ENCODE measurements at regions not wholly inside any gene's neighbourhood (a gene's known extent, or its start where the extent isn't known, plus 50 kb on each side); places are given as distances from the start of the nearest gene placed in this dataset.

DNA sequence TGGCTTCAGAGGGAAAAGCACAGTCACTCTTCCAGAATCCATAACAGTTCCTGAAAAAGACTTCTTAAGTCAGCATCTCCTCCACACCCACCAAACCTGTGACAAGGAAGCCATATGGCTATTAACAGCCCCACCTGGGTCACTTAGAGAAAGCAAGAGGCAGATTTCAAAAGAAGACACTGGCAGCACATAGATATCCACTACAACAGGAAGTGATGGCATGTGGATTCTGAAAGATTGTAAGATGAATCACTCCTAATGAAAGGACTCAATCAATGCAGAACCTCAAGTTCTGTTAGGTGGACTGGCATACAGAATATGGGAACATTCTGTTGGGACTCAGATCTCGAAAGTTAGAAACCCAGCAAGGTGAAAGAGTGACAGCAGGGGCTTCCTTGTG is 365.9 kb downstream of the TGFB2 start:
- H3K79me2 ChIP-seq (ENCODE audit: low read length) = no peaks in the 10 kb centered on the region
- TF ChIP-seq, protein P1, sequence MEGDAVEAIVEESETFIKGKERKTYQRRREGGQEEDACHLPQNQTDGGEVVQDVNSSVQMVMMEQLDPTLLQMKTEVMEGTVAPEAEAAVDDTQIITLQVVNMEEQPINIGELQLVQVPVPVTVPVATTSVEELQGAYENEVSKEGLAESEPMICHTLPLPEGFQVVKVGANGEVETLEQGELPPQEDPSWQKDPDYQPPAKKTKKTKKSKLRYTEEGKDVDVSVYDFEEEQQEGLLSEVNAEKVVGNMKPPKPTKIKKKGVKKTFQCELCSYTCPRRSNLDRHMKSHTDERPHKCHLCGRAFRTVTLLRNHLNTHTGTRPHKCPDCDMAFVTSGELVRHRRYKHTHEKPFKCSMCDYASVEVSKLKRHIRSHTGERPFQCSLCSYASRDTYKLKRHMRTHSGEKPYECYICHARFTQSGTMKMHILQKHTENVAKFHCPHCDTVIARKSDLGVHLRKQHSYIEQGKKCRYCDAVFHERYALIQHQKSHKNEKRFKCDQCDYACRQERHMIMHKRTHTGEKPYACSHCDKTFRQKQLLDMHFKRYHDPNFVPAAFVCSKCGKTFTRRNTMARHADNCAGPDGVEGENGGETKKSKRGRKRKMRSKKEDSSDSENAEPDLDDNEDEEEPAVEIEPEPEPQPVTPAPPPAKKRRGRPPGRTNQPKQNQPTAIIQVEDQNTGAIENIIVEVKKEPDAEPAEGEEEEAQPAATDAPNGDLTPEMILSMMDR (conservative IDR thresholded peaks at IDR 0.05; ENCODE audit: low read depth, low read length) = no peak
- TF ChIP-seq EZH2 (IDR thresholded peaks at IDR 0.05; ENCODE audit: low read length, unreplicated experiment) = no peak
- TF ChIP-seq EZH2phosphoT487 (IDR thresholded peaks at IDR 0.05; ENCODE audit: borderline replicate concordance, low read length) = no peak
- H3K4me2 ChIP-seq (ENCODE audit: low read length) = no peak overlapping the region
- H3K36me3 ChIP-seq (ENCODE audit: low read depth, low read length) = no peaks in the 10 kb centered on the region
- DNase-seq = peak; percentile 61
- ATAC-seq = no peak
- H3K27me3 ChIP-seq (ENCODE audit: low read length) = no peaks in the 10 kb centered on the region
- CTCF ChIA-PET = no interaction called here
- H3K4me1 ChIP-seq (ENCODE audit: insufficient read depth, low read length) = peaks cover 29% of the 10 kb centered on the region
- H3F3A ChIP-seq (ENCODE audit: low read length, unreplicated experiment) = peaks cover 7% of the 10 kb centered on the region
- no peak overlapping the region for H3K9ac ChIP-seq (ENCODE audit: low read length)
- H3K9me2 ChIP-seq (replicated peaks; ENCODE audit: low read length) = no peaks in the 10 kb centered on the region
- no peak overlapping the region for H2AFZ ChIP-seq (ENCODE audit: low read length)
- H3K9me3 ChIP-seq (ENCODE audit: low read length) = no peaks in the 10 kb centered on the region
- no peaks in the 10 kb centered on the region for H4K20me1 ChIP-seq (ENCODE audit: low read length)
- no peak overlapping the region for H3K27ac ChIP-seq (ENCODE audit: low read length)
- no TSS peak for BruUV-seq (replicated peaks)
- POLR2A ChIA-PET (ENCODE audit: unreplicated experiment) = no interaction called here
- intact Hi-C loops (cut with micrococcal nuclease) = no loop called here
- no peak overlapping the region for H3K4me3 ChIP-seq (ENCODE audit: low read length)

GRCh38 chr1:218711884-218712674 is 366.9 kb downstream of the TGFB2 start:
- DNase-seq (peak; percentile 87), ATAC-seq (peak; percentile 78)
- Histone ChIP-seq H3K4me1 (ENCODE audit: insufficient read depth, low read length) (peaks cover 19% of the 10 kb centered on the region), H3K4me2 (ENCODE audit: low read length) (no peak overlapping the region), H3K9me2 (replicated peaks; ENCODE audit: low read length) (no peaks in the 10 kb centered on the region), H3K27ac (ENCODE audit: low read length) (peak overlapping the region; percentile 17), H3K4me3 (ENCODE audit: low read length) (no peak overlapping the region), H4K20me1 (ENCODE audit: low read length) (no peaks in the 10 kb centered on the region), H3K79me2 (ENCODE audit: low read length) (no peaks in the 10 kb centered on the region), H3K36me3 (ENCODE audit: low read depth, low read length) (no peaks in the 10 kb centered on the region), H3K27me3 (ENCODE audit: low read length) (no peaks in the 10 kb centered on the region), H2AFZ (ENCODE audit: low read length) (peak overlapping the region; percentile 9; the same call in 1 of the 2 replicates), H3K9me3 (ENCODE audit: low read length) (no peaks in the 10 kb centered on the region), H3K9ac (ENCODE audit: low read length) (no peak overlapping the region), H3F3A (ENCODE audit: low read length, unreplicated experiment) (no peaks in the 10 kb centered on the region)
- BruUV-seq (replicated peaks) = TSS peak; percentile 82
- ChIA-PET POLR2A (ENCODE audit: unreplicated experiment) (interaction anchor here (0.6 kb wide), 1 partner anchor 12 kb away, joined by 6 read pairs; no protein-coding TSS in a partner anchor), CTCF (interaction anchor here (0.7 kb wide), 1 partner anchor 111 kb away, joined by 12 read pairs; no protein-coding TSS in a partner anchor)
- TF ChIP-seq, protein P1 (conservative IDR thresholded peaks at IDR 0.05; ENCODE audit: low read depth, low read length) = no peak
- TF ChIP-seq EZH2 (IDR thresholded peaks at IDR 0.05; ENCODE audit: low read length, unreplicated experiment) = no peak
- no peak for TF ChIP-seq EZH2phosphoT487 (IDR thresholded peaks at IDR 0.05; ENCODE audit: borderline replicate concordance, low read length)
- intact Hi-C loops (cut with micrococcal nuclease) = no loop called here

DNA sequence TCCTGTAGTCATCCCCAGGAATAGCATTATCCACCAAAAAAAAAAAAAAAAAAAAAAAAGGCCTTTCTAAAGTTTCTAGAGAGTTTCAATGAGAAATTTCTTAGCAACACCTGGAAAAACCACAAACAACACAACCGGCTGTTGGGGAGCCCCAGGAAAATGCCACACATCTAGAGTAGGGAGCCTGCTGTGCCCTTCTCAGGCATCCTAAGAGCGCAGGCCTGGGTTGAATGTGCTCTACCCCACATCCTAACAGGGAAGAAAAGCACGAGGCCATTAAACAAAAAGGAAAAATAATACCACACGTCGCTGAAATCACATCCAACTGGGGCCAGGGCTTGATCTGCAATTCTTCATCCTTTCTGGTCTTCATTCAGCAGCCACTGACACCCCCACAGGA is 367.5 kb downstream of the TGFB2 start:
- no peak for DNase-seq
- ATAC-seq = no peak
- H3K9ac ChIP-seq (ENCODE audit: low read length) = no peak overlapping the region
- no peak overlapping the region for H3K4me3 ChIP-seq (ENCODE audit: low read length)
- CTCF ChIA-PET = interaction anchor here (0.7 kb wide), 1 partner anchor 111 kb away, joined by 12 read pairs; no protein-coding TSS in a partner anchor
- H3K4me2 ChIP-seq (ENCODE audit: low read length) = no peak overlapping the region
- H4K20me1 ChIP-seq (ENCODE audit: low read length) = no peaks in the 10 kb centered on the region
- no TSS peak for BruUV-seq (replicated peaks)
- H2AFZ ChIP-seq (ENCODE audit: low read length) = no peak overlapping the region
- H3K4me1 ChIP-seq (ENCODE audit: insufficient read depth, low read length) = peaks cover 14% of the 10 kb centered on the region
- POLR2A ChIA-PET (ENCODE audit: unreplicated experiment) = interaction anchor here (0.6 kb wide), 1 partner anchor 11 kb away, joined by 6 read pairs; no protein-coding TSS in a partner anchor
- H3F3A ChIP-seq (ENCODE audit: low read length, unreplicated experiment) = no peaks in the 10 kb centered on the region
- no peaks in the 10 kb centered on the region for H3K9me3 ChIP-seq (ENCODE audit: low read length)
- no peaks in the 10 kb centered on the region for H3K27me3 ChIP-seq (ENCODE audit: low read length)
- H3K79me2 ChIP-seq (ENCODE audit: low read length) = no peaks in the 10 kb centered on the region
- intact Hi-C loops (cut with micrococcal nuclease) = no loop called here
- no peaks in the 10 kb centered on the region for H3K36me3 ChIP-seq (ENCODE audit: low read depth, low read length)
- H3K27ac ChIP-seq (ENCODE audit: low read length) = no peak overlapping the region
- H3K9me2 ChIP-seq (replicated peaks; ENCODE audit: low read length) = no peaks in the 10 kb centered on the region
- TF ChIP-seq EZH2 (IDR thresholded peaks at IDR 0.05; ENCODE audit: low read length, unreplicated experiment) (no peak), EZH2phosphoT487 (IDR thresholded peaks at IDR 0.05; ENCODE audit: borderline replicate concordance, low read length) (no peak)
- TF ChIP-seq, protein P1 (conservative IDR thresholded peaks at IDR 0.05; ENCODE audit: low read depth, low read length) = no peak
